Vagina (tissue), 2 donors: ENCODE measurements at regions not wholly inside any gene's neighbourhood (a gene's known extent, or its start where the extent isn't known, plus 50 kb on each side); places are given as distances from the start of the nearest gene placed in this dataset.
"Not testable (repeated sequence)": the region's sequence is repeated elsewhere in the genome, so short reads cannot be mapped to it uniquely, and the experiment has no call there.

Experiments
- DNase-seq, 2 donors: peaks; one replicate each; pipeline ENCODE4 v3.0.0-alpha.2; 2017; ENCODE audit errors: extremely low spot score in 2 of 2
- H3K27ac ChIP-seq: fragments of 200-600 bp; sonication (generic); one replicate; pipeline ENCODE4 v1.5.1; 2019
- H3K27me3 ChIP-seq: fragments of 200-600 bp; sonication (generic); one replicate; pipeline ENCODE4 v1.5.1; 2019
- H3K36me3 ChIP-seq, 2 donors: fragments of 200-600 bp; sonication (generic); one replicate each; pipeline ENCODE4 v1.5.1; 2017 to 2019
- H3K4me1 ChIP-seq: fragments of 200-600 bp; sonication (generic); one replicate; pipeline ENCODE4 v1.5.1; 2019
- H3K4me3 ChIP-seq, 2 donors: fragments of 200-600 bp; sonication (generic); 1 replicate in 1 of 2; 2 replicates in 1 of 2; pipeline ENCODE4 v1.5.1; 2016 to 2019
- H3K9me3 ChIP-seq: fragments of 200-600 bp; sonication (generic); one replicate; pipeline ENCODE4 v1.5.1; 2019
- CTCF ChIP-seq, 3 experiments: fragments of 450-650 bp in 2 of 3; fragments of 200-600 bp in 1 of 3; sonication (generic) in 1 of 3; IDR thresholded peaks; one replicate each; pipeline ENCODE4 v1.5.1; 2017 to 2019; ENCODE audit warnings: antibody characterized with exemption in 3 of 3, mild to moderate bottlenecking in 2 of 3, moderate library complexity in 2 of 3
- POLR2A ChIP-seq, 2 donors: fragments of 450-650 bp; IDR thresholded peaks; one replicate each; pipeline ENCODE4 v1.6.1; 2017; ENCODE audit warnings: antibody characterized with exemption in 2 of 2, mild to moderate bottlenecking in 2 of 2, moderate library complexity in 2 of 2
- POLR2AphosphoS5 ChIP-seq, 2 donors: sonication (generic); formaldehyde crosslinking; IDR thresholded peaks; one replicate each; pipeline ENCODE4 v1.9.0; 2017; ENCODE audit warnings: antibody characterized with exemption in 2 of 2, mild to moderate bottlenecking in 2 of 2, low read depth in 1 of 2; ENCODE audit not compliant: insufficient read depth in 1 of 2
- intact Hi-C: fragments of 100-400 bp; cut with DNase I; formaldehyde crosslinking; loops from one replicate; pipeline ENCODE4 v1.15.1; 2023

GRCh38 chr6:167690931-167691330 lies 135.8 kb upstream of the AFDN start:
- TF ChIP-seq CTCF (IDR thresholded peaks at IDR 0.05) = no peak
- TF ChIP-seq POLR2A (IDR thresholded peaks at IDR 0.05) = no peak
- TF ChIP-seq POLR2AphosphoS5 (IDR thresholded peaks at IDR 0.05; ENCODE audit: insufficient read depth in 1 of 2, low read depth in 1 of 2) = no peak
- no peaks in the 10 kb centered on the region for H3K4me1 ChIP-seq
- no peaks in the 10 kb centered on the region for H3K9me3 ChIP-seq
- H3K4me3 ChIP-seq = no peak overlapping the region
- intact Hi-C loops = no loop called here
- no peak for DNase-seq
- H3K27ac ChIP-seq = no peak overlapping the region
- H3K27me3 ChIP-seq = no peaks in the 10 kb centered on the region
- H3K36me3 ChIP-seq = no peaks in the 10 kb centered on the region

- H3K9me3 ChIP-seq = no peaks in the 10 kb centered on the region
- TF ChIP-seq POLR2A (IDR thresholded peaks at IDR 0.05) (no peak), POLR2AphosphoS5 (IDR thresholded peaks at IDR 0.05; ENCODE audit: insufficient read depth in 1 of 2, low read depth in 1 of 2) (no peak)
- no peaks in the 10 kb centered on the region for H3K27me3 ChIP-seq
- no peaks in the 10 kb centered on the region for H3K36me3 ChIP-seq
- H3K4me3 ChIP-seq = no peak overlapping the region
- H3K4me1 ChIP-seq = no peaks in the 10 kb centered on the region
- no peak for DNase-seq
- intact Hi-C loops = no loop called here
- H3K27ac ChIP-seq = no peak overlapping the region
Measured at GRCh38 chr6:167691533-167692312, 135.0 kb upstream of the AFDN start.

GRCh38 chr6:167693478-167693877 lies 133.2 kb upstream of the AFDN start:
- H3K9me3 ChIP-seq, H3K27me3 ChIP-seq, DNase-seq, intact Hi-C loops, H3K27ac ChIP-seq, H3K4me1 ChIP-seq, H3K4me3 ChIP-seq, H3K36me3 ChIP-seq: not testable (repeated sequence)

GRCh38 chr6:167695831-167696230 lies 130.9 kb upstream of the AFDN start:
- no peak for TF ChIP-seq POLR2A (IDR thresholded peaks at IDR 0.05)
- no peak for TF ChIP-seq POLR2AphosphoS5 (IDR thresholded peaks at IDR 0.05; ENCODE audit: insufficient read depth in 1 of 2, low read depth in 1 of 2)
- no peak for TF ChIP-seq CTCF (IDR thresholded peaks at IDR 0.05)
- DNase-seq = no peak
- Histone ChIP-seq H3K27ac (no peak overlapping the region), H3K9me3 (no peaks in the 10 kb centered on the region), H3K27me3 (no peaks in the 10 kb centered on the region), H3K4me3 (no peak overlapping the region), H3K4me1 (peaks cover 20% of the 10 kb centered on the region), H3K36me3 (no peaks in the 10 kb centered on the region)
- intact Hi-C loops = no loop called here

GRCh38 chr6:167696296-167696695 lies 130.4 kb upstream of the AFDN start:
- no peak overlapping the region for H3K4me3 ChIP-seq
- intact Hi-C loops = no loop called here
- peaks cover 20% of the 10 kb centered on the region for H3K4me1 ChIP-seq
- H3K27ac ChIP-seq = no peak overlapping the region
- TF ChIP-seq POLR2AphosphoS5 (IDR thresholded peaks at IDR 0.05; ENCODE audit: insufficient read depth in 1 of 2, low read depth in 1 of 2) = no peak
- TF ChIP-seq CTCF (IDR thresholded peaks at IDR 0.05) = no peak
- no peak for TF ChIP-seq POLR2A (IDR thresholded peaks at IDR 0.05)
- DNase-seq = no peak
- H3K27me3 ChIP-seq = no peaks in the 10 kb centered on the region
- H3K9me3 ChIP-seq = no peaks in the 10 kb centered on the region
- no peaks in the 10 kb centered on the region for H3K36me3 ChIP-seq

- Histone ChIP-seq H3K27me3 (no peaks in the 10 kb centered on the region), H3K9me3 (no peaks in the 10 kb centered on the region)
- intact Hi-C loops = no loop called here
Measured at GRCh38 chr6:167697316-167697715, 129.4 kb upstream of the AFDN start.

More at GRCh38 chr6:167697316-167697715, 129.4 kb upstream of the AFDN start:
- peaks cover 20% of the 10 kb centered on the region for H3K4me1 ChIP-seq
- TF ChIP-seq POLR2AphosphoS5 (IDR thresholded peaks at IDR 0.05; ENCODE audit: insufficient read depth in 1 of 2, low read depth in 1 of 2) = no peak
- no peak for TF ChIP-seq POLR2A (IDR thresholded peaks at IDR 0.05)
- no peak for TF ChIP-seq CTCF (IDR thresholded peaks at IDR 0.05)
- H3K36me3 ChIP-seq = no peaks in the 10 kb centered on the region
- no peak overlapping the region for H3K4me3 ChIP-seq
- no peak for DNase-seq
- H3K27ac ChIP-seq = no peak overlapping the region
